NCI-H226 (cell line): ENCODE measurements at regions not wholly inside any gene's neighbourhood (a gene's known extent, or its start where the extent isn't known, plus 50 kb on each side); places are given as distances from the start of the nearest gene placed in this dataset.

Experiments
- DNase-seq: peaks from one replicate; pipeline ENCODE4 v3.0.0-alpha.2; 2015

GRCh38 chr4:102441978-102442911 lies 58.9 kb upstream of the NFKB1 start:
- DNase-seq = no peak

- no peak for DNase-seq
These were observed 56.4 kb upstream of the NFKB1 start for GRCh38 chr4:102444752-102445151.

- DNase-seq = no peak
These were observed 55.9 kb upstream of the NFKB1 start for GRCh38 chr4:102445213-102445612.

DNA sequence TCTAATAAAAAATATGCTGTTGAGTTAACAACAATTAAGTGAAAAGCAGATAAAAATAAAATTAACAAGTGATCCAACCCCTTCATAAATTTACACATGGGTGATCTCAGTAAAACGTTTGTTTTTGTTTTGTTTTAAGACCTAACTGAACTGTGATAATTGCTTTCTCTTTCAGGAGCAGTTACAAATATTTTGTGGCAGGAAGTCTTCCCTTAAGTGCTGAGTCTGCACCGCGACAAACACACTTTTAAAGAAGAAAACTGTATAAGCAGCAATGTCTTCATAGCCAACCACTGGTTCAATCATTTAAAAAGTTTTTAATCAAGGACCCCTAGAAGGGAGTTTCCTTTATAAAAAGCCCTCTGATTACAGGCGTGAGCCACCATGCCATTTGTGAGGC lies 53.7 kb upstream of the NFKB1 start:
- no peak for DNase-seq

- peak; percentile 21 for DNase-seq
These were observed 51.3 kb upstream of the NFKB1 start for GRCh38 chr4:102449751-102450352.

DNA sequence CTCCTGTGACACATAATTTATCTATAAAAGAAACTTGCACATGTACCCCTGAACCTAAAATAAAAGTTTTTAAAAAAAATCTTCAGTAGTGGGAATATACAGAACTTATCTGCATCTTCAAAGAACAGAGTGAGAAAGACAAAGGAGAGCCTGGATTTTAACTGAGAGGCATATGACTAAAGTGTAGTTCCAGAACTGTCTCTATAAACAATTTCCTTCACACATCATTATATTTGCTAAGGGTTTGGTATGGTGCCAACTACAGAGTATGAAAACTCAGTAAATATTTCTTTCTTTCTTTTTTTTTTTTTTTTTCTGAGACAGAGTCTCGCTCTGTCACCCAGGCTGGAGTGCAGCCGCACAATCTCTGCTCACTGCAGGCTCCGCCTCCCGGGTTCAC lies 49.9 kb upstream of the NFKB1 start:
- no peak for DNase-seq
